ENCODE measurements at regions not wholly inside any gene's neighbourhood (a gene's known extent, or its start where the extent isn't known, plus 50 kb on each side); places are given as distances from the start of the nearest gene placed in this dataset.

DNA sequence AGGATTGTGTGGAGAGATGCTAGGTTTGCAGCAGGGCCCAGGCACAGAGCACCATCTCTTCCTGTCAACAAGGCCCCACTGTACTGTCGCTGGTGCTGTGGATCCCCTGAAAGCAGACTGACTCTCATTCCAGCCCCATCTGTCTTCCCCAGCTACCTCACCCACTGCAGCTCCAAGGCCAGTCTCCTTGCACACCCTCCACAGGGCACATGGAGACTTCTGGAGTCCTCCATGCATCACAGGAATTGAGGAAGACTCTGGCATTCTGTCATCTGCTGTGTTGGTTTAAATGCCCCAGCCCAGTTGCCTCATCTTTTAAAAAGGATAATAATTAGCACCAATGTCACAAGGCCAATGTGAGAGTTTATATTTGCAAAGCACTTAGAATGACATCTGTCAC lies 301.2 kb downstream of the RPLP1 start:
- TF ChIP-seq SIN3A (IDR thresholded peaks at IDR 0.05; ENCODE audit: borderline replicate concordance, insufficient read depth, low read depth, low read length) = no peak
- TF ChIP-seq, protein P1, sequence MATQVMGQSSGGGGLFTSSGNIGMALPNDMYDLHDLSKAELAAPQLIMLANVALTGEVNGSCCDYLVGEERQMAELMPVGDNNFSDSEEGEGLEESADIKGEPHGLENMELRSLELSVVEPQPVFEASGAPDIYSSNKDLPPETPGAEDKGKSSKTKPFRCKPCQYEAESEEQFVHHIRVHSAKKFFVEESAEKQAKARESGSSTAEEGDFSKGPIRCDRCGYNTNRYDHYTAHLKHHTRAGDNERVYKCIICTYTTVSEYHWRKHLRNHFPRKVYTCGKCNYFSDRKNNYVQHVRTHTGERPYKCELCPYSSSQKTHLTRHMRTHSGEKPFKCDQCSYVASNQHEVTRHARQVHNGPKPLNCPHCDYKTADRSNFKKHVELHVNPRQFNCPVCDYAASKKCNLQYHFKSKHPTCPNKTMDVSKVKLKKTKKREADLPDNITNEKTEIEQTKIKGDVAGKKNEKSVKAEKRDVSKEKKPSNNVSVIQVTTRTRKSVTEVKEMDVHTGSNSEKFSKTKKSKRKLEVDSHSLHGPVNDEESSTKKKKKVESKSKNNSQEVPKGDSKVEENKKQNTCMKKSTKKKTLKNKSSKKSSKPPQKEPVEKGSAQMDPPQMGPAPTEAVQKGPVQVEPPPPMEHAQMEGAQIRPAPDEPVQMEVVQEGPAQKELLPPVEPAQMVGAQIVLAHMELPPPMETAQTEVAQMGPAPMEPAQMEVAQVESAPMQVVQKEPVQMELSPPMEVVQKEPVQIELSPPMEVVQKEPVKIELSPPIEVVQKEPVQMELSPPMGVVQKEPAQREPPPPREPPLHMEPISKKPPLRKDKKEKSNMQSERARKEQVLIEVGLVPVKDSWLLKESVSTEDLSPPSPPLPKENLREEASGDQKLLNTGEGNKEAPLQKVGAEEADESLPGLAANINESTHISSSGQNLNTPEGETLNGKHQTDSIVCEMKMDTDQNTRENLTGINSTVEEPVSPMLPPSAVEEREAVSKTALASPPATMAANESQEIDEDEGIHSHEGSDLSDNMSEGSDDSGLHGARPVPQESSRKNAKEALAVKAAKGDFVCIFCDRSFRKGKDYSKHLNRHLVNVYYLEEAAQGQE (IDR thresholded peaks at IDR 0.05; ENCODE audit: insufficient read depth in 1 of 2, low read depth in 2 of 2, low read length in 1 of 2) = no peak
- TF ChIP-seq, protein P2, sequence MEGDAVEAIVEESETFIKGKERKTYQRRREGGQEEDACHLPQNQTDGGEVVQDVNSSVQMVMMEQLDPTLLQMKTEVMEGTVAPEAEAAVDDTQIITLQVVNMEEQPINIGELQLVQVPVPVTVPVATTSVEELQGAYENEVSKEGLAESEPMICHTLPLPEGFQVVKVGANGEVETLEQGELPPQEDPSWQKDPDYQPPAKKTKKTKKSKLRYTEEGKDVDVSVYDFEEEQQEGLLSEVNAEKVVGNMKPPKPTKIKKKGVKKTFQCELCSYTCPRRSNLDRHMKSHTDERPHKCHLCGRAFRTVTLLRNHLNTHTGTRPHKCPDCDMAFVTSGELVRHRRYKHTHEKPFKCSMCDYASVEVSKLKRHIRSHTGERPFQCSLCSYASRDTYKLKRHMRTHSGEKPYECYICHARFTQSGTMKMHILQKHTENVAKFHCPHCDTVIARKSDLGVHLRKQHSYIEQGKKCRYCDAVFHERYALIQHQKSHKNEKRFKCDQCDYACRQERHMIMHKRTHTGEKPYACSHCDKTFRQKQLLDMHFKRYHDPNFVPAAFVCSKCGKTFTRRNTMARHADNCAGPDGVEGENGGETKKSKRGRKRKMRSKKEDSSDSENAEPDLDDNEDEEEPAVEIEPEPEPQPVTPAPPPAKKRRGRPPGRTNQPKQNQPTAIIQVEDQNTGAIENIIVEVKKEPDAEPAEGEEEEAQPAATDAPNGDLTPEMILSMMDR (IDR thresholded peaks at IDR 0.05) = no peak
- TF ChIP-seq TCF7L2 (IDR thresholded peaks at IDR 0.05; ENCODE audit: low read depth, low read length) = no peak
- no peak for TF ChIP-seq POLR2AphosphoS5 (IDR thresholded peaks at IDR 0.05; ENCODE audit: low read depth, low read length)
- peaks cover 2% of the 10 kb centered on the region; the same call in 1 of the 2 replicates for H3K9me3 ChIP-seq (ENCODE audit: control insufficient read depth, insufficient read depth, low read depth, low read length)
- in situ Hi-C loops (cut with HindIII; ENCODE audit: low pct_unique_long_range_greater_than_20kb, low sequenced_read_pairs) = no loop called here
- intact Hi-C loops (cut with micrococcal nuclease; ENCODE audit: unreplicated experiment) = no loop called here
- ChIA-PET CTCF (no interaction called here), POLR2A (no interaction called here)
- H3K4me1 ChIP-seq (ENCODE audit: control insufficient read depth, insufficient read depth, low read length) = no peaks in the 10 kb centered on the region
- BruUV-seq (replicated peaks) = no TSS peak
- ATAC-seq (no peak), DNase-seq (ENCODE audit: low read depth, low spot score) (no peak)
- H3K27me3 ChIP-seq (ENCODE audit: control insufficient read depth, insufficient read depth, low read length) = no peaks in the 10 kb centered on the region
- no peak overlapping the region for H3K4me3 ChIP-seq (ENCODE audit: low read depth in 2 of 2, low read length in 2 of 2)
- no peak overlapping the region for H3K27ac ChIP-seq (ENCODE audit: low read length)
- no peaks in the 10 kb centered on the region for H3K36me3 ChIP-seq (ENCODE audit: control insufficient read depth, insufficient read depth, low read length)

DNA sequence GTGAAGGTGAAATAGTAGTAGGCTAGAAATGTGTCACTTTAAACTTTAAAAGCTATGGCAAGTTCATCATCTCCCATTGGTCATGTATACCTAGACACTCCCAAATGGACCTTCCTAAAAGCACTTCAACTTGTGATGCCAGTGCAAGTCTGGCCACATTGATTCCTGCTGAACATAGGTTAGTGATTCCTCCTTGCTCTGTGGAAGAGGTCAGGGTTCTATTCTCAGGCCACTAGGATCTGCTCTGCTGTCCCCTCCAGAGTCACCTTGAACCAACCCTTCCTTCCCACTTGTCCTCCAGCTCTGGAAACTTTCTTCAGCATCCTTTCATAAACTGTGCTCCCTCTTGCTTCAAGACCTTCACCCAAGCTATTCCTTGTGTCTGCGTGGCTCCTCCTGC lies 301.7 kb downstream of the RPLP1 start:
- H3K27ac ChIP-seq (ENCODE audit: low read length) = no peak overlapping the region
- no peaks in the 10 kb centered on the region for H3K36me3 ChIP-seq (ENCODE audit: control insufficient read depth, insufficient read depth, low read length)
- ChIA-PET POLR2A (no interaction called here), CTCF (no interaction called here)
- no peaks in the 10 kb centered on the region for H3K27me3 ChIP-seq (ENCODE audit: control insufficient read depth, insufficient read depth, low read length)
- no peak for TF ChIP-seq SIN3A (IDR thresholded peaks at IDR 0.05; ENCODE audit: borderline replicate concordance, insufficient read depth, low read depth, low read length)
- TF ChIP-seq TCF7L2 (IDR thresholded peaks at IDR 0.05; ENCODE audit: low read depth, low read length) = no peak
- TF ChIP-seq, protein P2 (IDR thresholded peaks at IDR 0.05) = no peak
- TF ChIP-seq POLR2AphosphoS5 (IDR thresholded peaks at IDR 0.05; ENCODE audit: low read depth, low read length) = no peak
- TF ChIP-seq, protein P1 (IDR thresholded peaks at IDR 0.05; ENCODE audit: insufficient read depth in 1 of 2, low read depth in 2 of 2, low read length in 1 of 2) = no peak
- H3K4me1 ChIP-seq (ENCODE audit: control insufficient read depth, insufficient read depth, low read length) = no peaks in the 10 kb centered on the region
- no peak for DNase-seq (ENCODE audit: low read depth, low spot score)
- intact Hi-C loops (cut with micrococcal nuclease; ENCODE audit: unreplicated experiment) = no loop called here
- BruUV-seq (replicated peaks) = no TSS peak
- H3K9me3 ChIP-seq (ENCODE audit: control insufficient read depth, insufficient read depth, low read depth, low read length) = peaks cover 2% of the 10 kb centered on the region; the same call in 1 of the 2 replicates
- H3K4me3 ChIP-seq (ENCODE audit: low read depth in 2 of 2, low read length in 2 of 2) = no peak overlapping the region
- no peak for ATAC-seq
- in situ Hi-C loops (cut with HindIII; ENCODE audit: low pct_unique_long_range_greater_than_20kb, low sequenced_read_pairs) = no loop called here
